DMS153 treated with DMSO at 0.1 percent for 48 hours (cell line): ENCODE measurements at regions not wholly inside any gene's neighbourhood (a gene's known extent, or its start where the extent isn't known, plus 50 kb on each side); places are given as distances from the start of the nearest gene placed in this dataset.

Experiments
- DNase-seq: peaks from one replicate; lab custom pipeline; 2025; ENCODE audit not compliant: unreplicated experiment; lab: John Stamatoyannopoulos, UW

DNA sequence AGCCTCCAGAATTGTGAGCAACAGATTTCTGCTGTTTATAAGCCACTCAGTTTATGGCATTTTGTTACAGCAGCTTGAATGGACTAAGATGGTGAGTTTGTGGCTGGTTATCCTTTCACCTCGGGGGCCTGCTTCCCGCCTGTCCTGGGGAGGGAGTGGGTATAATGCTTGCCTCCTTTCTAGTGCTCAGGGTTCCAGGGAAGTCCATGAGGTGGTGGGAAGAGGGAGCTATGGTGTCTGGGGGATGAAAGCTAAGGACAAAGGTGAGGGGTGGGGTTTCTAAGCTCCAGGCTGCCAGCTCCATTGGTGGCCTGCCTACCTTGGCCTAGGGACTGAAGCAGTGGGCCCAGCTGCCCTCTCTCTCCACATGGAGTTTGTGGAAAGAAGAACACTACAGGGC is 50.2 kb upstream of the SDK2 start:
- no peak for DNase-seq

DNA sequence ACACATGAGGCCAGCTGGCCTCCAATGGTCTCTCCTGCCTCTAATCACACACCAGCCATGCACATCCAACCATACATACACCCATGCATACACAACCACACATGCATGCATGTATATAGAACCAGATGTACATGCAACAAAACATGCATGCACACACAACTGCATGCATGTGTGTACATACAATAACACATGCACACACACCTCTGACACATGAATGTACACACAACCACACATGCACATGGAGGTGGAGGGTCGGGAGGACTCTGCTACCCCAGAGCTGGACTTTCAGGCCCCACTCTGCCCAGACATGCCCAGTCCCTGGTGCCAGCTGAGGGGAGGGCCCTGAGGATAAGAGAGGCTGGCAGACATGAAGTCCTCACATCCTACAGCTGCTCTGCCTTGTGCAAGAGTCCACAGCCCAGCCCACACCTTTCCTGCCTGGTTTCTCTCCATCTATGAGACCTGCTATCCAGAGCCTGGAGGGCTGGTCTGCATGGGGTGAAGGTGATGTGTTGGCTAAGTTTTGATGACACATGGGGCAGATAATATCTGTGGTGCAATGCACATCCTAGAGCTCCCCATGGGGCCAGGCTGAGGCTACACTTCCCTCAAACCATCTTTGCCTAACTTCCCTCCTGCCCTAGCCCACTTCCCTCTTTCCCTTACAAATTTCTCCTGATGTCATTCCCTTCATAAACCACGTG is 50.9 kb upstream of the SDK2 start:
- no peak for DNase-seq

GRCh38 chr17:73696251-73696650 is 52.0 kb upstream of the SDK2 start:
- no peak for DNase-seq

- peak; percentile 80 for DNase-seq
Observed at GRCh38 chr17:73697872-73698271, 53.6 kb upstream of the SDK2 start.

- no peak for DNase-seq
Observed at GRCh38 chr17:73698966-73699365, 54.7 kb upstream of the SDK2 start.

DNA sequence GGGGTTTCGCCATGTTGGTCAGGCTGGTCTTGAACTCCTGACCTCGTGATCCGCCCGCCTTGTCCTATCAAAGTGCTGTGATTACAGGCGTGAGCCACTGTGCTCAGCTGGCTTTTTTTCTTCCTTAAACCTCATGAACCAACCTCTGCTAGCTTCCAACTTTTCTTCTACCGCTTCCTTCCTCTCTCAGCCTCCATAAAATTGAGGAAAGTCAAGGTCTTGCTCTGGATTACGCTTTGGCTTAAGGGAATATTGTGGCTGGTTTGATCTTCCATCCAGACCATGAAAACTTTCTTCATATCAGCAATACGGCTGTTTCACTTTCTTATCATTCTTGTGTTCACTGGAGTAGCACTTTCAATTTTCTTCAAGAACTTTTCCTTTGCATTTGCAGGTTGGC is 57.5 kb upstream of the SDK2 start:
- DNase-seq = no peak

GRCh38 chr17:73703192-73703591 is 58.9 kb upstream of the SDK2 start:
- no peak for DNase-seq

- no peak for DNase-seq
Observed at GRCh38 chr17:73703917-73704316, 59.7 kb upstream of the SDK2 start.

DNA sequence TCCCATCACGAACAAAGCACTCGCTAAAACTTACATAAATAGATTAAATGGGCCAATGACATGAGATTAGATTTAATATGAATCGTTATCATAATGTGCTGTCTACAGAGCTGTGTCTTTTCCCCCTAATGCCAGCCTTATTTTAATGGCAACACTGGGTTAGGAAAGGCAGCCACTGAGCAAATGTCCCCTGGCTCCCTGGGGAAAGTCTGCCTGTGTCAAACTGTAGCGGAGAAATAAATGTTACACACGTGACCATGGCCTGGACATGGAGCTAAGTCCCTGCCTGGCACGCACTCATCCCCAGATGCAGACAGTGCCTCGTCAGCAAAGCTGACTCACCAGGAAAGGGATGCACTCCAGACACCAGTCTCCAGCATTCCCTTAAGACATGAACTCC is 61.3 kb upstream of the SDK2 start:
- peak; percentile 53 for DNase-seq

GRCh38 chr17:73706428-73706827 is 62.2 kb upstream of the SDK2 start:
- DNase-seq = peak; percentile 55

GRCh38 chr17:73706858-73707257 is 62.6 kb upstream of the SDK2 start:
- peak; percentile 55 for DNase-seq

GRCh38 chr17:73707358-73707757 is 63.1 kb upstream of the SDK2 start:
- DNase-seq = no peak

DNA sequence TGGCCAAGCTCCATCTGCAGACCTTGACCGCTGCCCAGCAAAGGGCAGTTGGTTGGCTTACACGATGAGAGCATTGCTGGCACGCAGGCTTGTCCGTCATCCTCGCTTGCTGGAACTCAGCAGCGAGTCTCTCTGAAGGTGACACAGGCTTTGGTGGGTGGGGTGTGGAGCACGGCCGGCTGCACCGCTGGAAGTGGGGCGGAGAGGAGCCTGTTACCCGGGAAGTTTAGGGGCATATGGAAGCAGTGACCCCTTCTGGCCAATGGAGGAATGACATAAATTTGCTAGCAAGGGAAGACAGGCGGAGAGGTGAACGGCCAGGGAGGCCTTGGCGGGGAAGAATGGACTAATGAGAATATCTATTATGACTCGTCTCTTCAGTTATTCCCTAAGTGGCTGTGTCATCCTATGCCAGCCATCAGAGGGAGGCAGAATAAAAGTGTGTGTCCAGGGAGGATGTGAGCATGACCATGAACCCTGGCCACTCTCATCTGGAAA is 65.9 kb upstream of the SDK2 start:
- peak; percentile 11 for DNase-seq

DNA sequence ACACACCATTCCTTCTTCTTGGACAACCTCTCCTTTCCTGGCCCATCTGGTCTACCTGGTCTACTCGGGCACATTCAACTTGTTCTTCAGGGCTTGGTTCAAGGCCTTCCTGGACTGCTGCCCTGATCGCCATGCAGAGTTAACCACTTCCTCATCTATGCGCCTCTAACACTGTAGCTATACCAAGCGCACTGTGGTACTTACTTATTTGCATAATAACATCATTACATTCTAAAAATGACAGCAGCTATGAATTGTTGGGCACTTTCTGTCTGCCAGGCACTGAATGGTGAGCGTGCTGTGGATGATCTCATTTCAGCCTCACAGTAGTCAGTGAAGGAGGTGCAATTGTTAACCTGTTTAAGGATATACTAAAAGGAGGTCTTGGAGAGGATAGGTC is 66.9 kb upstream of the SDK2 start:
- DNase-seq = no peak

- DNase-seq = no peak
Observed at GRCh38 chr17:73711916-73712315, 67.7 kb upstream of the SDK2 start.

GRCh38 chr17:73713136-73713535 is 68.9 kb upstream of the SDK2 start:
- DNase-seq = no peak

GRCh38 chr17:73715769-73716168 is 71.5 kb upstream of the SDK2 start:
- DNase-seq = no peak

GRCh38 chr17:73717690-73718089 is 73.4 kb upstream of the SDK2 start:
- no peak for DNase-seq

DNA sequence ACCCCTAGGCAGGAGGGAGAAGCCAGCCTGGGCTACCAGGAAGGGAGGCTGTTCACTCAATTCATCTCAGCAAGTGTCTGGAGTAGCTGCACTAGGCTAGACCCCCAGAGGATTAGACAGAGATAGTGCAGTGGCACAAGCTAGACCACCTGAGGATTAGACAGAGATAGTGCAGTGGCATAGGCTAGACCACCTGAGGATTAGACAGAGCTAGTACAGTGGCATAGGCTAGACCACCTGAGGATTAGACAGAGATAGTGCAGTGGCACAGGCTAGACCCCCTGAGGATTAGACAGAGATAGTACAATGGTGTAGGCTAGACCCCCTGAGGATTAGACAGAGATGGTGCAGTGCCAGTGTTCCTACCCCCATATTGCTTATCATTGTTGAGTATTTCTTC is 74.1 kb upstream of the SDK2 start:
- DNase-seq = no peak

DNA sequence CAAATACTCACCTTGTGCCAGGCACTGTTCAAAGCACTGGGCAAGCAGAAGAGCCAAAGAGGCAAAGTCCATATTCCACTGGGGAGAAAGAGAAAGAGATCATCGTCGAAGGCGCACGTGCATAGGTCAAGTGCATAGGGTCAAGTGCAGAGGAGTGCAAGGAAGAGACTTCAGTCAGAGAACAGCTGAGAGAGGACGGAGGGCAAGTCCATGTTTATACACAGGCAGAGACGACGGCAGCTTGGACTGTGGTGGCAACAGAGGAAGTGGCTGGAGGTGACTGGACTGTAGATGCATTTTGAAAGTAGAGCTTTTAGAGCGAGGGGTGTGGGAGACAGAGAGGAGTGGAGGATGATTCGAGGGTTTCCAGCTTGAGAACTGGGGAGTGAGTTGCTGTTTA is 74.7 kb upstream of the SDK2 start:
- no peak for DNase-seq

DNA sequence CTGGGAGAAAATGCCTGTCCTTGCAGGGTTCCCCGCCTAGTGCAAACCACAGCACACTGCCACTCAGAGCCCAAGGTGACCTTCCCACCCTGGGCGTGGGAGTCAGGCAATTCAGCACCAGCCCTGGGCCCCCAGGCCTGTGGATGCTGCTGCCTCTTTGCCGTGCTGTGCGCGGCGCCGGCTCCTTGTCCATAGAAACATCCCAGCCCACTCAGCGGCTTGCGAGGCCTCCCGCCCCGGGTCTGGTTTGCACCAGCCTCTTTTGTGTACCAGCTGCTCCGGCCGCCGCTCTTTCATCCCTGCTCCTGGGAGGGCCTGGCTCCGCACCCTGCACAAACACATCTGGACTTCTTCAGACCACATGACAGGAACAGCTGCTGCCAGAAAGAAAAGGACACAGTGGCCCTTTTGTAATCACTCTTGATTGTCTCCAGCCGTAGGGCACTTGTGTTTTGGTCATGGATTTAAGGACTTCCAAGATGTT is 75.4 kb upstream of the SDK2 start:
- peak; percentile 53 for DNase-seq

DNA sequence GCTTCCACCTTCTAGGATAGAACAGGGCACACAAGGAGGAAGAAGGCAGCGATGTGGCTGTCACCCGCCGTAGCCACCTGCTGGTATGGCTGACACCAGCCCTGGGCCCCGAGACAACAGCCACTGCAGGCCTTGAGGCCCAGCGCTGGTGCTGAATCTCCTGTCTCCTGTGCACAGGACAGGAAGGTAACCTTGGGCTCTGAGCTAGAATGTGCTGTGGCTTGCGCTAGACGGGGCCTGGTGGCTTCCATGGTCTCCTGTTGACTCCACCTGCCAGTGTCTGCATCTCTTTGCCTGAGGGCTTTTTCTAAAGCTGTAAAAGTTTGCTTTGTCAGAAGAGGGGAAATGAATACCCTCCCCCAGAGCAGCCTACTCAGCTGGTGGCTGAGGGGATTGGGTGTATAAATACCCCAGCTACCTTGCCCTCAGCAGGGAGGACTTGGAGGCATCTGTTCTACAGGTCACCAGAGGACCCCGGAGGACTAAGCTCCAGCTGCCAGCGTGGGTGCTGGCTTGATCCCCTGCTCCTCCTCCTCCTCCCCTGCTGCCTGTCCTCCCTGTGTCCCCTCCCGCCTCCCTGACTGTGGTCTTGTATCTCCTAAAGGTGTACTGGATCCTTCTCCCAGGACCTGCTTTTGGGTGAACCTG is 76.1 kb upstream of the SDK2 start:
- no peak for DNase-seq

GRCh38 chr17:73722165-73722564 is 77.9 kb upstream of the SDK2 start:
- peak; percentile 23 for DNase-seq
